ENCODE measurements at regions not wholly inside any gene's neighbourhood (a gene's known extent, or its start where the extent isn't known, plus 50 kb on each side); places are given as distances from the start of the nearest gene placed in this dataset.
"Not testable (repeated sequence)": the region's sequence is repeated elsewhere in the genome, so short reads cannot be mapped to it uniquely, and the experiment has no call there.

GRCh38 chr17:16832853-16833252 lies 139.1 kb downstream of the TNFRSF13B start:
- H4K20me1 ChIP-seq (ENCODE audit: control insufficient read depth, insufficient read depth); H3K27me3 ChIP-seq (replicated peaks in 1 of 2; ENCODE audit: control insufficient read depth in 2 of 2, insufficient read depth in 2 of 2, low read length in 1 of 2); CTCF ChIA-PET; H3K4me3 ChIP-seq; H3K4me1 ChIP-seq (ENCODE audit: control insufficient read depth, insufficient read depth, low read length); H3K9me3 ChIP-seq (replicated peaks; ENCODE audit: control insufficient read depth, insufficient read depth, low read length); RAD21 ChIA-PET (ENCODE audit: unreplicated experiment); H3K36me3 ChIP-seq (ENCODE audit: control insufficient read depth in 2 of 2, insufficient read depth in 2 of 2, low read length in 1 of 2); DNase-seq (ENCODE audit: low read depth, low spot score); BruUV-seq (replicated peaks); H3K9ac ChIP-seq (ENCODE audit: control insufficient read depth, insufficient read depth, low read length); H2AFZ ChIP-seq (ENCODE audit: control insufficient read depth, low read depth, low read length); intact Hi-C loops (cut with micrococcal nuclease; ENCODE audit: unreplicated experiment); SMC1A ChIA-PET (ENCODE audit: uncharacterized antibody, unreplicated experiment); FAIRE-seq; POLR2A ChIA-PET; H3K27ac ChIP-seq (ENCODE audit: control insufficient read depth, insufficient read depth); in situ Hi-C loops (cut with MboI); H3K4me2 ChIP-seq (ENCODE audit: control insufficient read depth, insufficient read depth); H3K79me2 ChIP-seq (ENCODE audit: control insufficient read depth, insufficient read depth, low read length); ATAC-seq: not testable (repeated sequence)
- 30% methylated on average over 5 of the region's 8 CpGs for WGBS (ENCODE audit: insufficient coverage, insufficient replicate concordance, low lambda C conversion rate, missing lambda C conversion rate)

GRCh38 chr17:16832206-16832605 lies 139.7 kb downstream of the TNFRSF13B start:
- H3K36me3 ChIP-seq (ENCODE audit: control insufficient read depth in 2 of 2, insufficient read depth in 2 of 2, low read length in 1 of 2); POLR2A ChIA-PET; FAIRE-seq; DNase-seq (ENCODE audit: low read depth, low spot score); H3K79me2 ChIP-seq (ENCODE audit: control insufficient read depth, insufficient read depth, low read length); H3K4me3 ChIP-seq; H3K9me3 ChIP-seq (replicated peaks; ENCODE audit: control insufficient read depth, insufficient read depth, low read length); BruUV-seq (replicated peaks); H3K4me2 ChIP-seq (ENCODE audit: control insufficient read depth, insufficient read depth); in situ Hi-C loops (cut with MboI); SMC1A ChIA-PET (ENCODE audit: uncharacterized antibody, unreplicated experiment); ATAC-seq; CTCF ChIA-PET; H3K27me3 ChIP-seq (replicated peaks in 1 of 2; ENCODE audit: control insufficient read depth in 2 of 2, insufficient read depth in 2 of 2, low read length in 1 of 2); H3K9ac ChIP-seq (ENCODE audit: control insufficient read depth, insufficient read depth, low read length); RAD21 ChIA-PET (ENCODE audit: unreplicated experiment); H4K20me1 ChIP-seq (ENCODE audit: control insufficient read depth, insufficient read depth); intact Hi-C loops (cut with micrococcal nuclease; ENCODE audit: unreplicated experiment); H3K27ac ChIP-seq (ENCODE audit: control insufficient read depth, insufficient read depth); H3K4me1 ChIP-seq (ENCODE audit: control insufficient read depth, insufficient read depth, low read length); H2AFZ ChIP-seq (ENCODE audit: control insufficient read depth, low read depth, low read length): not testable (repeated sequence)
- 52% methylated on average over 11 of the region's 14 CpGs for WGBS (ENCODE audit: insufficient coverage, insufficient replicate concordance, low lambda C conversion rate, missing lambda C conversion rate)

GRCh38 chr17:16830770-16831169 lies 140.7 kb downstream of the CCDC144A start:
- H4K20me1 ChIP-seq (ENCODE audit: control insufficient read depth, insufficient read depth); BruUV-seq (replicated peaks); ATAC-seq; DNase-seq (ENCODE audit: low read depth, low spot score); intact Hi-C loops (cut with micrococcal nuclease; ENCODE audit: unreplicated experiment); SMC1A ChIA-PET (ENCODE audit: uncharacterized antibody, unreplicated experiment); H3K79me2 ChIP-seq (ENCODE audit: control insufficient read depth, insufficient read depth, low read length); in situ Hi-C loops (cut with MboI); H3K4me2 ChIP-seq (ENCODE audit: control insufficient read depth, insufficient read depth); RAD21 ChIA-PET (ENCODE audit: unreplicated experiment); H2AFZ ChIP-seq (ENCODE audit: control insufficient read depth, low read depth, low read length); FAIRE-seq; H3K27ac ChIP-seq (ENCODE audit: control insufficient read depth, insufficient read depth); H3K9ac ChIP-seq (ENCODE audit: control insufficient read depth, insufficient read depth, low read length); H3K9me3 ChIP-seq (replicated peaks; ENCODE audit: control insufficient read depth, insufficient read depth, low read length); POLR2A ChIA-PET; H3K36me3 ChIP-seq (ENCODE audit: control insufficient read depth in 2 of 2, insufficient read depth in 2 of 2, low read length in 1 of 2); H3K27me3 ChIP-seq (replicated peaks in 1 of 2; ENCODE audit: control insufficient read depth in 2 of 2, insufficient read depth in 2 of 2, low read length in 1 of 2); H3K4me1 ChIP-seq (ENCODE audit: control insufficient read depth, insufficient read depth, low read length); H3K4me3 ChIP-seq: not testable (repeated sequence)
- WGBS (ENCODE audit: insufficient coverage, insufficient replicate concordance, low lambda C conversion rate, missing lambda C conversion rate) = 39% methylated on average over 5 of the region's 6 CpGs
- CTCF ChIA-PET = interaction anchor here (0.6 kb wide), 1 partner anchor 142 kb away, joined by 3 read pairs; no protein-coding TSS in a partner anchor

GRCh38 chr17:16830219-16830618 lies 140.2 kb downstream of the CCDC144A start:
- H3K4me2 ChIP-seq (ENCODE audit: control insufficient read depth, insufficient read depth); H2AFZ ChIP-seq (ENCODE audit: control insufficient read depth, low read depth, low read length); POLR2A ChIA-PET; in situ Hi-C loops (cut with MboI); ATAC-seq; FAIRE-seq; H3K4me1 ChIP-seq (ENCODE audit: control insufficient read depth, insufficient read depth, low read length); H4K20me1 ChIP-seq (ENCODE audit: control insufficient read depth, insufficient read depth); CTCF ChIA-PET; SMC1A ChIA-PET (ENCODE audit: uncharacterized antibody, unreplicated experiment); H3K4me3 ChIP-seq; RAD21 ChIA-PET (ENCODE audit: unreplicated experiment); H3K79me2 ChIP-seq (ENCODE audit: control insufficient read depth, insufficient read depth, low read length); DNase-seq (ENCODE audit: low read depth, low spot score); H3K27ac ChIP-seq (ENCODE audit: control insufficient read depth, insufficient read depth); H3K36me3 ChIP-seq (ENCODE audit: control insufficient read depth in 2 of 2, insufficient read depth in 2 of 2, low read length in 1 of 2); H3K27me3 ChIP-seq (replicated peaks in 1 of 2; ENCODE audit: control insufficient read depth in 2 of 2, insufficient read depth in 2 of 2, low read length in 1 of 2); intact Hi-C loops (cut with micrococcal nuclease; ENCODE audit: unreplicated experiment); H3K9me3 ChIP-seq (replicated peaks; ENCODE audit: control insufficient read depth, insufficient read depth, low read length); BruUV-seq (replicated peaks); H3K9ac ChIP-seq (ENCODE audit: control insufficient read depth, insufficient read depth, low read length): not testable (repeated sequence)
- WGBS (ENCODE audit: insufficient coverage, insufficient replicate concordance, low lambda C conversion rate, missing lambda C conversion rate) = 0% methylated on average over 2 of the region's 12 CpGs

Measured in GM12878 (cell line).